Vagina (tissue), 2 donors: ENCODE measurements at regions not wholly inside any gene's neighbourhood (a gene's known extent, or its start where the extent isn't known, plus 50 kb on each side); places are given as distances from the start of the nearest gene placed in this dataset.

Experiments
- CTCF ChIP-seq, 3 experiments: fragments of 450-650 bp in 2 of 3; fragments of 200-600 bp in 1 of 3; sonication (generic) in 1 of 3; IDR thresholded peaks; one replicate each; pipeline ENCODE4 v1.5.1; 2017 to 2019; ENCODE audit warnings: antibody characterized with exemption in 3 of 3, mild to moderate bottlenecking in 2 of 3, moderate library complexity in 2 of 3
- POLR2A ChIP-seq, 2 donors: fragments of 450-650 bp; IDR thresholded peaks; one replicate each; pipeline ENCODE4 v1.6.1; 2017; ENCODE audit warnings: antibody characterized with exemption in 2 of 2, mild to moderate bottlenecking in 2 of 2, moderate library complexity in 2 of 2

- TF ChIP-seq POLR2A (IDR thresholded peaks at IDR 0.05): no peak
- no peak for TF ChIP-seq CTCF (IDR thresholded peaks at IDR 0.05)
Measured at GRCh38 chr2:180662521-180662920, 317.9 kb upstream of the UBE2E3 start.
